Embryonic facial prominence (tissue), 1 donor: ENCODE measurements at regions not wholly inside any gene's neighbourhood (a gene's known extent, or its start where the extent isn't known, plus 50 kb on each side); places are given as distances from the start of the nearest gene placed in this dataset.

Source experiments
- DNase-seq: peaks from one replicate; pipeline ENCODE4 v3.0.0-alpha.2; 2016; ENCODE audit errors: extremely low spot score

GRCh38 chr3:89042236-89042835, 65.1 kb upstream of the EPHA3 start:
- DNase-seq = no peak

- no peak for DNase-seq
These were observed 64.0 kb upstream of the EPHA3 start for GRCh38 chr3:89043406-89043932.

GRCh38 chr3:89046661-89047060, 60.8 kb upstream of the EPHA3 start:
- no peak for DNase-seq

GRCh38 chr3:89049119-89049518, 58.3 kb upstream of the EPHA3 start:
- DNase-seq = no peak

GRCh38 chr3:89052386-89052785, 55.0 kb upstream of the EPHA3 start:
- no peak for DNase-seq

- DNase-seq = no peak
These were observed 50.0 kb upstream of the EPHA3 start for GRCh38 chr3:89057398-89057797.
